Activated T-cell treated with anti-CD3 and anti-CD28 coated beads for 48 hours (primary cell): ENCODE measurements at regions not wholly inside any gene's neighbourhood (a gene's known extent, or its start where the extent isn't known, plus 50 kb on each side); places are given as distances from the start of the nearest gene placed in this dataset.

Experiments used
- DNase-seq: peaks from one replicate; pipeline ENCODE4 v3.0.0-alpha.2; 2020; ENCODE audit warnings: low read depth

- no peak for DNase-seq
These were observed 109.5 kb downstream of the INHBB start for GRCh38 chr2:120455390-120455789.

- DNase-seq: no peak
These were observed 110.9 kb downstream of the INHBB start for GRCh38 chr2:120456867-120457266.

GRCh38 chr2:120460511-120460910, 114.6 kb downstream of the INHBB start:
- DNase-seq: no peak

DNA sequence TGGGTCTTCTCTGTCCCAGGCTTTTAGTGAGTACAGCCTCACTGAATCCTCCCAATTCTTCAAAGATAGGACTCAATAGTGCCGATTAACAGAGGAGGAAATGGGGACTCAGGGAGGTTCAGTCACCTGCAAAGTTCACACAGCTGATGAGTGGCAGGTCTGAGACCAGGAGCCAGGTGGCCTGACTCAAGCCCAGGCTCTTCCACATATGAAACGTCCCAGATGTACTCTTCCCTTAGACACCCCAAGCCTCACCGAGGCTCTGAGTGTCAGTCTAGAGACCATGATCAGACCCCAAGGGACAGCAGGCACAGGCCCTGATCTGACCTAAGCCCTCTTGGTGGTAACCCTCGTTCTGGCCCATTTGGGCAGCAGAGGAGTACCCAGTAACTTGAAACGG, 115.2 kb downstream of the INHBB start:
- no peak for DNase-seq

- no peak for DNase-seq
These were observed 115.9 kb downstream of the INHBB start for GRCh38 chr2:120461546-120462537.

DNA sequence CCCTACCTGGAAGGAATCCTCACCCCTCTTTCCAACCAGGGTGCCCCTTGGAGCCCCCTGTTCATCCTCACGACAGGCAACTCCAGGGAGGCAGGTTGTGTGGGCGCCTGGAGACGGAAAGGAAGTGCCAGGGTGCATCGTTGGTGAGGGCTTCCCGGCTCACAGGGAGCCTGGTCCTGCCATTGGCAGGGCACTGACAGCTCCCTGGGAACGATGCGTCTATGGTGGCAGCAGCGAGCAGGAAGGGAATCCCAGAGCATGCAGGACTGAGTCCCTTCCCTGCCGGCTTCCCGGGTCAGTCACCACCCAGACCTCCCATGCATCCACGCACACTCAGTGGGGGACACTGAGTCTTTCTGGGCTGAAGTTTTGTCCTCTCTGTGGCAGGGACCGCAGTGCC, 117.6 kb downstream of the INHBB start:
- no peak for DNase-seq

DNA sequence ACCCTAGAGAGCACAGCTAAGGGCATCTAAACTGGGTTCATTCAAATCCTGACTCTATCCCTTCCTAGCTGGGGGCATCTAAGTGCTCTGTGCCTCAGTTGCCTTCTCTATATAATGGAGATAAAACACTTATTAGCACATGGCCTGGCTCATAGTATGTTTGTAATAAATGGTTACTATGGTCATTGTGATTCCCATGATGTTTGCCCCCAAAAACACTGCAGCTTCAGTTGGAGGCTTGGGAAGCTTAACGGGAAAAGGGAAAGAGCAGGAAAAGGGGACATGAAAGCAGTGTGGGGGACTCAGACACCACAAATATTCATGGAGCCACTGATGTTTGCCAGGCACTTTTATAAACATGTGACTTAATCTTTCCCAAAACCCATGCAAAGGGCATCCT, 118.1 kb downstream of the INHBB start:
- no peak for DNase-seq

GRCh38 chr2:120464448-120464931, 118.6 kb downstream of the INHBB start:
- DNase-seq: no peak

GRCh38 chr2:120465012-120465700, 119.2 kb downstream of the INHBB start:
- no peak for DNase-seq

DNA sequence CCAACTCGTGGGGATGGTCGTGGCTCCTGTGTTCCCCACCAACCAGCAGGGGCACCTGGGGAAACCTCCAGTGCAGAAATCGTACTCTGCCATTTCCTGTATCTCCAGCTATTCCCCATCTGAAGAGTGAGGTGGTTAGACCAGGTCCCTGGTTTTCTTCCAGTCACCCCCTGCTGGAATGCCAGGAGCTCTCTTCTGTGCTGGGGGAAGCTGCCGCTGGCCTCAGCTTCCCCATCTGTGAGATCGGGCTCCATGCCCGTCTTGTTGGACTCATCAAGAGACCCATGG, 119.7 kb downstream of the INHBB start:
- DNase-seq: no peak

GRCh38 chr2:120465989-120466703, 120.2 kb downstream of the INHBB start:
- DNase-seq: no peak

GRCh38 chr2:120466704-120467054, 120.7 kb downstream of the INHBB start:
- DNase-seq: no peak

- no peak for DNase-seq
These were observed 122.2 kb downstream of the INHBB start for GRCh38 chr2:120468136-120468535.

- no peak for DNase-seq
These were observed 123.5 kb downstream of the INHBB start for GRCh38 chr2:120469426-120469825.

DNA sequence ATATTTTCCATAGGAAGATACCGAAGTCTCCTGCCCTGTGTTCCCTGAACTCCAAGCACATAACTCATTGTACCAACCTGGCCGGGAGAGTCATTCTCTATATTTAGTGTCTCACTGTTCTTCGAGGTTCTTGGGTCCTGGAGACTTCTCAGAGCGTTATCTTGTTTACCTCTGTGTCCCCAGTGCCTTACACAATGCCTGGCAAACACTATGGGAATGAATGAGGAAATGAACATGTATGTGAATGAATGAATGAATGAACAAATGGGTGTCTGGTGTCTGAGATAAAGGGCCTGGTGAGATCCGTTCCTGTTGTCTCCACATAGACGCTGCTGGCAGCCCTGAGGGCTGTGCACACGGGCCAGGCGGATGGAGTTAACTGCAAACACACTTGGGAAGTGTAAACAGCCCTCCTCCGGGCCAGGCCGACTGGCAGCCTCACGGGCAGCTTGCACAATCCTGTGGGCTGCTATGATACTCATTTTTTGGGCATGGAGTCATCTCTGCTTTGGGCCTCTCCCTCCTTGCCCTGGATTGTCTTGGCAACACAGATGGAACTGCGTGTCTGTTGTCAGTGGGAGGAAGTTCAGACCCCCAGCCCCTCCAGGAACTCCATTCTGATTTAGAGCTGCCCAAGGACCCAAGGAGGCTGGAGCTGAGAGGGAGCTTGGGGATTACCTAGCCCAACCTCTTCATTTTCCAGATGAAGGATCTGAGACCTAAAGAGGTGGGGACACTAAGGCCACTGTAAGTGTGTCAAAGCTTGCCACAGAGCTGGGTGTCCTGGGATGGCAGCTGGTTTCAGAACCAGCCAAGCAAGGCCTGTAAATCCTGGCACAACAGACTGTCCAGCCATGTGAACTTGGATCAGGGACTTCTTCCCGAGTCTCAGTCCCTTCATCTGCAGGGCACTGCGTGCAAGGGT, 124.4 kb downstream of the INHBB start:
- DNase-seq: no peak

DNA sequence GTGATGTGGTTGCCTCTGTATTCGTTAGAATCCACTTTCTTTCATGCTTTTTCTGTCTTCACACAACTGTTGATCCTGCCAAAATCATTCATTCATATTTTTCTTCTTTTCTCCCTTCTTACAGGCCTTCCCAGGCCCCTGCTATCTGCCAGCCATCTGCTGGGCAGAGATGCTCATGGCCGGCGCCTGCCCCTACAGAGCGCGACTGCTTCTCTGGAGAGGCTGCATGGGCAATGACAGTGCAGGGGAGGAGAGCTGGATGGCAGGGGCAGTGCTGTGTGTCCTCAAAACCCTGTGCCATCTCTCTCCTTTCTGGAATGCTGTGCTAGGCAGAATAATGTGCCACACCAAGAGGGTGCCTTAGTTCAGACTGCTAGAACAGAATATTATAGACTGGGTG, 125.2 kb downstream of the INHBB start:
- no peak for DNase-seq

GRCh38 chr2:120472031-120472430, 126.1 kb downstream of the INHBB start:
- no peak for DNase-seq

DNA sequence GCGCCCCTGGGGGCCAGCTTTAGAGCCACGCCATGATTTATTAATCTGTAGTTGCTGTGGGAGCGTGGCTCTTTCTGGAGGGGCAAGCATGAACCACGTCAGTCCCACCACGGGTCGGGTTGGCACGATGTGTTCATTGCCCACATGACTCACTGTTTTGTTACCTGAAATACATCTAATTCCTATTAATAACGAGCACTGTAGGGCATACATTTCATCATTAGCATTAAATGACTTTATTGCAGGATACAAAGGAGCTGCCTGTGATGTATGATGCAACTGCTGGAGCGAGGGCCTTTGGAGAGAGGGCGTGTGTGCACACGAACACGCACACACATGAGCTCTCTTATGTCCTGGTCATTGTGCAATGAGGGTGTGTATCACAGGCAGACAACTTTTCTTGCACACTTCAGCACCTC, 127.0 kb downstream of the INHBB start:
- no peak for DNase-seq

DNA sequence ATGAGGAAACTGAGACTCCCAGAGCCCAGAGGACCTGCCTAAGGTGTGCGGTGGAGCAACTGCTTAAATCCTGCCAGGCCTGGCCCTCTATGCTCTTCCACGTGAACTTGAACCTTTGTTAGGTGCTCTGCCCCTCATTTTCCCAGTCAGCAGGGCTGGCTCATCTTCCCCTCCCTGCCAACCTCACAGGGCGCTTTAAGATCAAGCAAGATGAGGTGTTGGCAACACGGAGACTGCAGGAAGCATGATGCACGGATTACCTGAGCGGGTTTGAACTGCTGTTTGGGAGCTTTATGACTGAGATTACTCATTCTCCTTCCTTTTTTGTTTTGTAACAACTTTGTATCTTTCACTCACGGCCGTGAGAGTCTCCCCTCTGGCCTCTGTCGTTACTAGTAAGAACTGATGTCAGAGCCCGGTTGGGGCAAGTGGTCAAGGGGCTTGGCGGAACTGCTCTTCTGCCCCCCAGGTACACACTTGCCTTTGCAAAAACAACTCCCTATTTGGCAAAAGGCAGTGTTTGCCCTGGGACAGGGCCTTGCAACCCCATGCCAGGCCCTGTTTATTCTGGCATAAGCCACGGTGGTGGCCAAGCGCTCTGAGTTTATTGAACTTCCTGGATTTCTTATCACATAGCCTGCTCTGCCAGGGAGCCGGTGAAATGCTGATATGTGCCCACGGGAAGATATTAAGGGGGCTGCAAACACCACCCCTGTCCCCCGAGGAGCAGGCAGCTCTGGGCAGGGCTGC, 127.8 kb downstream of the INHBB start:
- DNase-seq: no peak

DNA sequence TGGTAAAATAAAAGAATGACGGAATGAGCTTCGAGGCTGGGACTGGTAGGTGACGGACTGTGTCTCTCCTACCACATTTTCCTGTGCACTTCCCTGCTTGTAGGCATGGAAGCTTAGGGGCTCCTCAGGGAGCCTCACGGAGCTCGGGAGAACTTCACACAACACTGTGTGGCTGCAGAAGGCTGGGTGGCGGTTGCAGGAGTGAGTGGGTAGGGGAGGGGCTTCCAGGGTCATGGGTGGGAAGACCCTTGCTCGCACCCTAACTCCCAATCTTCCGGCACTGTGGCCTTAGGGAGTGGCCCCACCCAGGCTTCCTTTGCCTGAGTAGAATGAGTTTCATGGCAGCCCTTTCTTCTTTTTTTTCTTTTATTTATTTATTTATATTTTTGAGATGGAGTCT, 128.6 kb downstream of the INHBB start:
- DNase-seq: no peak

- DNase-seq: no peak
These were observed 130.2 kb downstream of the INHBB start for GRCh38 chr2:120476141-120476540.
